Naive thymus-derived CD4-positive, alpha-beta T cell (primary cell): ENCODE measurements at regions not wholly inside any gene's neighbourhood (a gene's known extent, or its start where the extent isn't known, plus 50 kb on each side); places are given as distances from the start of the nearest gene placed in this dataset.

Experiments
- ATAC-seq: fragments of 150-1000 bp; cut with Tn5 transposase; 2 replicates; pipeline ENCODE4 v1.10.0; 2021; ENCODE audit warnings: mild to moderate bottlenecking, moderate library complexity
- CTCF ChIA-PET: fragments of 350-600 bp; sonication (Branson Sonifier 250); formaldehyde crosslinking; loops from one replicate; lab custom pipeline; 2021; ENCODE audit warnings: antibody characterized with exemption; lab: Charles Lee
- POLR2A ChIA-PET: fragments of 350-600 bp; sonication (Branson Sonifier 250); formaldehyde crosslinking; loops from one replicate; lab custom pipeline; 2021; ENCODE audit warnings: antibody characterized with exemption, inconsistent platforms; lab: Charles Lee
- DNase-seq, 9 donors: peaks; one replicate each; pipeline versions ENCODE4 v3.0.0 to v3.0.0-alpha.2; 2020 to 2022; ENCODE audit warnings: mixed read lengths in 1 of 9
- H3K27ac ChIP-seq: one replicate; pipeline ENCODE4 v1.7.0; 2013; ENCODE audit warnings: mild to moderate bottlenecking, low read depth, low read length, moderate library complexity
- H3K27me3 ChIP-seq, 2 donors: one replicate each; pipeline ENCODE4 v1.7.0; 2013; ENCODE audit warnings: low read length in 2 of 2, mild to moderate bottlenecking in 2 of 2, moderate library complexity in 2 of 2; ENCODE audit not compliant: control insufficient read depth in 2 of 2, insufficient read depth in 2 of 2
- H3K36me3 ChIP-seq, 3 experiments: 1 replicate in 2 of 3; 2 replicates in 1 of 3; pipeline ENCODE4 v1.7.0; 2013; ENCODE audit warnings: low read length in 3 of 3, mild to moderate bottlenecking in 3 of 3, moderate library complexity in 1 of 3; ENCODE audit not compliant: insufficient read depth in 3 of 3, control insufficient read depth in 2 of 3
- H3K4me1 ChIP-seq, 2 donors: one replicate each; pipeline ENCODE4 v1.7.0; 2013; ENCODE audit warnings: low read length in 2 of 2, mild to moderate bottlenecking in 2 of 2, moderate library complexity in 1 of 2; ENCODE audit not compliant: control insufficient read depth in 2 of 2, insufficient read depth in 2 of 2
- H3K4me3 ChIP-seq: 2 replicates; pipeline ENCODE4 v1.7.0; 2013; ENCODE audit warnings: mild to moderate bottlenecking, low read length
- H3K9me3 ChIP-seq, 3 experiments: 1 replicate in 2 of 3; 2 replicates in 1 of 3; pipeline ENCODE4 v1.7.0; 2013; ENCODE audit warnings: low read length in 3 of 3; ENCODE audit not compliant: control insufficient read depth in 2 of 3
- H3K27ac Mint-ChIP-seq, 9 donors: one replicate each; pipeline ENCODE4 v1.8.0; 2020 to 2022; ENCODE audit warnings: mixed read lengths in 9 of 9, mild to moderate bottlenecking in 8 of 9, moderate library complexity in 5 of 9, inconsistent platforms in 2 of 9
- H3K27me3 Mint-ChIP-seq, 5 donors: one replicate each; pipeline ENCODE4 v1.8.0; 2021 to 2022; ENCODE audit warnings: mixed read lengths in 5 of 5, mild to moderate bottlenecking in 1 of 5
- H3K36me3 Mint-ChIP-seq, 5 donors: one replicate each; pipeline ENCODE4 v1.8.0; 2020 to 2022; ENCODE audit warnings: mixed read lengths in 5 of 5, mild to moderate bottlenecking in 3 of 5, inconsistent platforms in 1 of 5
- H3K4me1 Mint-ChIP-seq, 7 donors: one replicate each; pipeline ENCODE4 v1.8.0; 2020 to 2022; ENCODE audit warnings: mixed read lengths in 7 of 7, mild to moderate bottlenecking in 3 of 7, inconsistent platforms in 1 of 7
- H3K4me3 Mint-ChIP-seq, 10 donors: one replicate each; pipeline ENCODE4 v1.8.0; 2020 to 2022; ENCODE audit warnings: mild to moderate bottlenecking in 10 of 10, mixed read lengths in 10 of 10, moderate library complexity in 6 of 10, inconsistent platforms in 2 of 10
- H3K9me3 Mint-ChIP-seq, 11 donors: one replicate each; pipeline ENCODE4 v1.8.0; 2020 to 2022; ENCODE audit warnings: mixed read lengths in 11 of 11, mild to moderate bottlenecking in 4 of 11, inconsistent platforms in 1 of 11, moderate library complexity in 1 of 11
- intact Hi-C, 2 donors: fragments of 100-400 bp; cut with micrococcal nuclease; formaldehyde crosslinking; loops; one replicate each; pipeline ENCODE4 v1.15.1; 2023

GRCh38 chr2:147033044-147033443 lies 811.8 kb upstream of the ACVR2A start:
- CTCF ChIA-PET: no interaction called here
- no peak for ATAC-seq

GRCh38 chr2:147031897-147032296 lies 812.9 kb upstream of the ACVR2A start:
- peaks cover 0 to 5% (median 2%) of the 10 kb centered on the region in 11 donors for H3K9me3 Mint-ChIP-seq
- intact Hi-C loops: no loop called here
- ATAC-seq (no peak), DNase-seq (no peak)
- H3K4me3 ChIP-seq: no peak overlapping the region
- no peaks in the 10 kb centered on the region for H3K36me3 Mint-ChIP-seq
- peaks cover 7 to 29% (median 10%) of the 10 kb centered on the region in 5 donors for H3K27me3 Mint-ChIP-seq
- H3K4me1 ChIP-seq: no peaks in the 10 kb centered on the region
- no peaks in the 10 kb centered on the region for H3K27me3 ChIP-seq
- ChIA-PET CTCF (no interaction called here), POLR2A (no interaction called here)
- H3K4me3 Mint-ChIP-seq: no peak overlapping the region
- no peaks in the 10 kb centered on the region for H3K9me3 ChIP-seq
- no peak overlapping the region for H3K27ac Mint-ChIP-seq
- H3K36me3 ChIP-seq: no peaks in the 10 kb centered on the region
- H3K27ac ChIP-seq: no peak overlapping the region
- H3K4me1 Mint-ChIP-seq: peaks cover 0 to under 1% (median 0%) of the 10 kb centered on the region in 7 donors

More at GRCh38 chr2:147033044-147033443, 811.8 kb upstream of the ACVR2A start:
- Mint-ChIP-seq H3K27ac (no peak overlapping the region), H3K4me3 (no peak overlapping the region), H3K27me3 (peaks cover 6 to 20% (median 9%) of the 10 kb centered on the region in 5 donors), H3K9me3 (peaks cover 0 to 4% (median 0%) of the 10 kb centered on the region in 11 donors), H3K36me3 (no peaks in the 10 kb centered on the region), H3K4me1 (peaks cover 0 to 4% (median 0%) of the 10 kb centered on the region in 7 donors)
- Histone ChIP-seq H3K36me3 (no peaks in the 10 kb centered on the region), H3K4me1 (no peaks in the 10 kb centered on the region), H3K27me3 (no peaks in the 10 kb centered on the region), H3K27ac (no peak overlapping the region), H3K4me3 (no peak overlapping the region), H3K9me3 (no peaks in the 10 kb centered on the region)
- intact Hi-C loops: no loop called here
- POLR2A ChIA-PET: no interaction called here
- no peak for DNase-seq

- Histone ChIP-seq H3K36me3 (no peaks in the 10 kb centered on the region), H3K9me3 (no peaks in the 10 kb centered on the region), H3K4me1 (no peaks in the 10 kb centered on the region), H3K4me3 (no peak overlapping the region), H3K27ac (no peak overlapping the region), H3K27me3 (no peaks in the 10 kb centered on the region)
- DNase-seq (no peak), ATAC-seq (no peak)
- Mint-ChIP-seq H3K4me1 (no peaks in the 10 kb centered on the region), H3K27me3 (peaks cover 7 to 36% (median 17%) of the 10 kb centered on the region in 5 donors), H3K4me3 (no peak overlapping the region), H3K9me3 (peaks cover 0 to 5% (median 2%) of the 10 kb centered on the region in 11 donors), H3K27ac (no peak overlapping the region), H3K36me3 (no peaks in the 10 kb centered on the region)
- CTCF ChIA-PET: no interaction called here
- POLR2A ChIA-PET: no interaction called here
- intact Hi-C loops: no loop called here
These were observed 813.7 kb upstream of the ACVR2A start for GRCh38 chr2:147030966-147031720.

- H3K27ac Mint-ChIP-seq: no peak overlapping the region
- Histone ChIP-seq H3K27ac (no peak overlapping the region), H3K27me3 (no peaks in the 10 kb centered on the region), H3K4me1 (no peaks in the 10 kb centered on the region), H3K4me3 (no peak overlapping the region), H3K9me3 (peaks cover 0 to 11% (median 0%) of the 10 kb centered on the region in 3 experiments), H3K36me3 (no peaks in the 10 kb centered on the region)
- ChIA-PET CTCF (no interaction called here), POLR2A (no interaction called here)
- DNase-seq (no peak), ATAC-seq (no peak)
- peaks cover 5 to 22% (median 8%) of the 10 kb centered on the region in 11 donors for H3K9me3 Mint-ChIP-seq
- H3K27me3 Mint-ChIP-seq: peaks cover 2 to 35% (median 21%) of the 10 kb centered on the region in 5 donors
- no peaks in the 10 kb centered on the region for H3K4me1 Mint-ChIP-seq
- no peak overlapping the region for H3K4me3 Mint-ChIP-seq
- intact Hi-C loops: no loop called here
- peaks cover 0 to 4% (median 0%) of the 10 kb centered on the region in 5 donors for H3K36me3 Mint-ChIP-seq
These were observed 817.4 kb upstream of the ACVR2A start for GRCh38 chr2:147027436-147027835.

GRCh38 chr2:147026664-147027295 lies 818.0 kb upstream of the ACVR2A start:
- H3K36me3 Mint-ChIP-seq: peaks cover 0 to 6% (median 0%) of the 10 kb centered on the region in 5 donors
- peaks cover 0 to 11% (median 0%) of the 10 kb centered on the region in 3 experiments for H3K9me3 ChIP-seq
- no peaks in the 10 kb centered on the region for H3K4me1 Mint-ChIP-seq
- ATAC-seq (no peak), DNase-seq (no peak)
- H3K27ac ChIP-seq: no peak overlapping the region
- intact Hi-C loops: no loop called here
- peaks cover 6 to 27% (median 11%) of the 10 kb centered on the region in 11 donors for H3K9me3 Mint-ChIP-seq
- no peak overlapping the region for H3K4me3 ChIP-seq
- POLR2A ChIA-PET: no interaction called here
- no peak overlapping the region for H3K27ac Mint-ChIP-seq
- peaks cover 2 to 37% (median 21%) of the 10 kb centered on the region in 5 donors for H3K27me3 Mint-ChIP-seq
- no peaks in the 10 kb centered on the region for H3K36me3 ChIP-seq
- H3K4me3 Mint-ChIP-seq: no peak overlapping the region
- CTCF ChIA-PET: no interaction called here
- no peaks in the 10 kb centered on the region for H3K27me3 ChIP-seq
- H3K4me1 ChIP-seq: no peaks in the 10 kb centered on the region

GRCh38 chr2:147025646-147026585 lies 818.9 kb upstream of the ACVR2A start:
- Histone ChIP-seq H3K36me3 (no peaks in the 10 kb centered on the region), H3K9me3 (peaks cover 0 to 11% (median 0%) of the 10 kb centered on the region in 3 experiments), H3K27me3 (no peaks in the 10 kb centered on the region), H3K4me1 (no peaks in the 10 kb centered on the region), H3K4me3 (no peak overlapping the region), H3K27ac (no peak overlapping the region)
- no peak for DNase-seq
- no peak overlapping the region for H3K4me3 Mint-ChIP-seq
- H3K27ac Mint-ChIP-seq: no peak overlapping the region
- intact Hi-C loops: no loop called here
- CTCF ChIA-PET: interaction anchor here (1.0 kb wide), 1 partner anchor 19 kb away, joined by 3 read pairs; no protein-coding TSS in a partner anchor
- H3K4me1 Mint-ChIP-seq: no peaks in the 10 kb centered on the region
- H3K27me3 Mint-ChIP-seq: peaks cover 2 to 37% (median 21%) of the 10 kb centered on the region in 5 donors
- peaks cover 0 to 6% (median 0%) of the 10 kb centered on the region in 5 donors for H3K36me3 Mint-ChIP-seq
- POLR2A ChIA-PET: no interaction called here
- H3K9me3 Mint-ChIP-seq: peaks cover 6 to 31% (median 11%) of the 10 kb centered on the region in 11 donors
- ATAC-seq: no peak
